Activated naive CD4-positive, alpha-beta T cell treated with Interleukin-2 at 50 U/mL for 16 hours (primary cell): ENCODE measurements at regions not wholly inside any gene's neighbourhood (a gene's known extent, or its start where the extent isn't known, plus 50 kb on each side); places are given as distances from the start of the nearest gene placed in this dataset.
"Not testable (repeated sequence)": the region's sequence is repeated elsewhere in the genome, so short reads cannot be mapped to it uniquely, and the experiment has no call there.

Experiments
- DNase-seq: peaks from one replicate; pipeline ENCODE4 v3.0.0-alpha.2; 2020

DNA sequence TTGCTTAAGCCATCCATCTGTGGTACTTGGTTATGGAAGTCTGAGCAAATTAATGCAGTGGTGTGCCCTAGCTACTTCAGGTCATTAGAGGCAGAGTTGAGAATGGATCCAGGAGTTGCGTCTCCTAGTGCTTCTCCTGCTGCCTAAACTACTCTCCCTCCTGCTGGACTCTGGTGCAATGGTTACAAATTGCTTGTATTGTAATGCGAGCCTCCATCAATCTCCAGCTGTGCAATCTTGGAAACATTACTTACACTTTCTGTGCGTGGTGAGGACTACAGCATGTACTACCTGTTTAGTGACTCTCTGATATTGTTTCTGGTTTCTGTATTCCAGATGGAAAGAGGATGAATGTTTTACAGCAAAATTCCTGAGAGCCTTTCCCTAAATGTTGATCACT is 119.0 kb upstream of the CYRIA start:
- no peak for DNase-seq

DNA sequence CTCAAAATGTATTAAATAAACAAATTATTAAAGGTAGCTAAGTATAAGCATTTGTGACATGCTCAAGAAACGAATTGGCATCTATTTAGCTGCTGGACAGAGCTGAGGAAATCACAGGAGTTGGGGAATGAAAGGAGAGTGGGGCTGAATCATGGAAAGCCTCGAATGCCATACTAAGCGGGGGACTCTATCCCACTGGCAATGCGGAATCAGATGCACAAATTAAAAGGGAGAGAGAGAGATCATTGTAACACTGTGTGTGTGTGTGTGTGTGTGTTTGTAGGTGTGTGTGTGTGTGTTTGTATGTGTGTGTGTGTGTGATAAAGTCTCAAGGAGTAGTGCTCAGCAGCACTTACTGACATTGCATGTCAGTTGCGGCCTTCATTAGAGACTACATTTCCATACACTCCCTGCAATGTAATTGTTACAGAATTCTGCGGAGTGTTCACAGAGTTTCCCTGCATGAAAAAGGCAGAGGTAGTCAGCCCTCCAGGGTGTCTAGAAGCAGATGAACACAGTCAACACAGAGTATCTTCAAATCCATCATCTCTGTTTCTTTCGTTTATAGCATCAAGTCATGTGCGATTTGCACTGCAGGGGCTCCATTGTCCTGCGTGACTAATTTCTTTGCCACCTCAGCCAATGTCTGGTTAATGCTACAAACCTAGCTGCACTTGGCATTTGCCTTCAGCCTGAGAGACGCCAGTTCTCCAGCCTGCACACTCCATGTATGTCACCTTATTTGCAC is 111.7 kb upstream of the CYRIA start:
- no peak for DNase-seq

DNA sequence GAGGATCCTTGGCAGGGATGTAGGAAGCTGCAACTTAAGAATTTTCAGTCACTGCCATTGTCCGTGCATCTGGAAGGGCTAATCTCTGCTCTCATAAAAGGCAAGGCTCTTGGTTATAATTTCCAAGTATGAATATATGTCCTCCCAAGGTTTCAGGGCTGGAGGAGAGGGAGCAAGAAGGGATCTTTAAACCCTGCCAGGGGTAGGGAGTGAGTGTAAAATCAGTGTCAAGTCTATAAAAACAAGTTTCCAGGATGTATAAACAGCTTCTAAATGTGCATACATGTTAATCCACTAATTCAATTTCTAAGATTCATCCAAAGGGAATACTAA is 110.2 kb upstream of the CYRIA start:
- no peak for DNase-seq

DNA sequence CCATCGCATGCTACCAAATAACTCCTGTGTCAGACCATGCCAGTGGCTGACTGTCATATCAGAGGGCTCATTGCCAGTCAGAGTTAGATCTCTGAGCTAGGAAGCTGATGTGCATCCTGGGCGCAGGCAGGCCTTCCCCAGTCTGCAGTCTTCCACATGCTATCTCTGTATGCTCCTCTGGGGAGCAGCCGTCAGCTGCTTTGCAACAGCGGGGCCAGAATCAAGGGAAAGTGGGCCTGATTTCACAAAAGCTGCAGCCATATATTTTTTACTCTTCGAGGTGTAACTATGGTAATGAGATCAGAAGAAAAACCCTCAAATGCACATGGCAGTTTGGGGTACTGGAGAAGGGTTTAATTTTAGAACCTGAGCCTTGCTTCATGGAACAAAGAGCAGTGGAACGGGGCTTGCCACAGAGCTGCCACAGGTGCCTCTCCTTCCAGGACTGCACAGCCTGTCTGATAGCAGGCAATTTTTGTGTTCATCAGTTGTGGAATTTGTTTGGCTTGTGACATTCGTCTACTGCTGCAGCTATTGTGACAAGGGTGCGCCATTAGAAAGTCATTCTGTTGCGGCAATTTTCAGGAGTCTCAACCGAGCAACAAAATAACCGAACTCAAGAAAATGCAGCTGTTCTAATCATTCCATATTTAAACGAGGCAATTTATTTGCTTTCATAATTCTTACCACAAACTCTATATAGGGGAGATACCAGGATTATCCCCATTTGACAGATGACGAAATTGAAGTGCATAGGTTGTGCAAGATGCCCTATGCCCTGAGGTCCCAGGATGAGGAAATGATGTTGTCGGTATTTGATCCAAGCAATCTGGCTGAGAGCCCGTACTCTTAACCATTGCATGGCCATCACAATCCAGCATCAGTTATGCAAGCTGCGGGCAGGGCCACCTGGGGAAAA is 109.6 kb upstream of the CYRIA start:
- no peak for DNase-seq

- no peak for DNase-seq
Measured at GRCh38 chr2:16774091-16774490, 108.5 kb upstream of the CYRIA start.

DNA sequence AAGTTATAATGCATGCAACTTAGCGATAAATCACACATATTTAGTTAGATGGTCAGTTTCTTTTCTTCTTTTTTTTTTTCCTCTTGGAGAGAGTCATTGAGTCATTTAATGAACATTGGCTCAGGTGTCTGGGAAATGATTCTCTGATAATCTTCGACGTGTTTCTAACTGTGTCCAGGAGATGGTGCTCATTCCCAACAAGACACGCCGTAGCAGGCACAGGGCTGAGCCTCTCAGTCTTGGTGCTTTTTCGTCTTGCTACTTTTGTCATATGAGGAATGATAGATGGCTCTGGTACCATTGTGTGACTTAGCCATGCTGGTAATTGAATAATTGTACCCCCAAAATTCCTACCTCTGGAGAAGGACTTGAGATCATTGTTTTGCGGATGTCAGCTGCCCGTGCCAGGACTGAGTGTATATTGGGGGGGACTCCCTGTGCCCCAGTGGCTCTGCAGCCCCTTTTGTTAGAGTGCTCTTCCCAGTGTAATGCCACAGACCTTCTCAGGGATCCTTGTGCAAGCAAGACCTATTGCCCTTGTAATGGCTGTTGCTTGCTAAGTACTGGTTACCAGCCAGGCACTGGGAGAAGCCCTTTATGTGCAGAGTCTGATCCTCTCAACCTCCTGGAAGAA is 107.6 kb upstream of the CYRIA start:
- DNase-seq: no peak

DNA sequence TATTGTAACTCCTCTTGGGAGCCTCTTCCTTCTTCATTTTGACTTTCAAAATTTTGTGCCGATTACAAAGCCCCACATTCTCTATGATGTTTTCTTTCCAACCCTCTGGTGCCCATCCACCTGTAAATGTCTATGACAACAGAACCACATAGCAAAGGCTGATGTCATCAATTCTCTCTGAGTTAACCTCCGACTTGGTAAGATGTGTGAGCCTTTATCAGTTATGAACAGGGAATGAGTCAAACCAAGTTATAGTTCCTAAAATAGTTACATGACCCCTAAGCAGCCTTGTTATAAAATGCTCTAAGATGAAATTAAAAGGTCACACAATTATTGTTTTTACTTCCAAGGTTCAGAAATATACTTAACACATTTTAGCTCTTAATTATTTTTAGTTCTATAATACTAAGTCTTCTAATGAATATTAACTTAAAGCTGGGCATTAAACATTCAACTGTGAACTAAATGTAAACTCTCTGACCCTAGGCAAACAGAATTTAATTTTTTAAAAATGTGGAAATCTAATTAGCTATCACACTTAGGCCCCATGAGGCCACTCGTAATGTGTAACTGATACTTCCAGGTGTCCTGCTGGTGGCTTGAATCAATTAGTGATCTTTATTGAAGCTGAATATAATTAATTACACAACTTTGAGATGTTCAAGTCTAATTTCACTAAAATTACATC is 102.3 kb upstream of the CYRIA start:
- DNase-seq: no peak

DNA sequence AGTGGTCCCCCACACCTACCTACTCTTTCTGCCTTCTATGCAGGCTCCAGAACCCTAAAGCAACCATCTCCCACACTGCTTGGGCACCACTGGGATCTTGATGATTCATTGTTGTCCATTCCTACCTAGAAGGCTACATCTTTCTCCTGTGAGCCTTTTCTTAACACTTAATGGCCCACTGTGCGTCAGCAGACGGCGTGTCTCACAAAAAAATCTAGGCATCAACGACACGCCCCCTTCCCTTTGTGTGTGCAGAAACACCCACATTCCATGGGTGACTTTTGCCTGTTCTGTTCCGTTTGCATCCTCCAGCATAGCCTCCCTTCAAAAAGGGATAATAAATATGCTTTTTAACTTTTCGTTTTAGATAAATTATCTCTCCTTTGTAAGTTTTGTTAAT is 99.7 kb upstream of the CYRIA start:
- no peak for DNase-seq

- no peak for DNase-seq
Measured at GRCh38 chr2:16764487-16764886, 98.9 kb upstream of the CYRIA start.

DNA sequence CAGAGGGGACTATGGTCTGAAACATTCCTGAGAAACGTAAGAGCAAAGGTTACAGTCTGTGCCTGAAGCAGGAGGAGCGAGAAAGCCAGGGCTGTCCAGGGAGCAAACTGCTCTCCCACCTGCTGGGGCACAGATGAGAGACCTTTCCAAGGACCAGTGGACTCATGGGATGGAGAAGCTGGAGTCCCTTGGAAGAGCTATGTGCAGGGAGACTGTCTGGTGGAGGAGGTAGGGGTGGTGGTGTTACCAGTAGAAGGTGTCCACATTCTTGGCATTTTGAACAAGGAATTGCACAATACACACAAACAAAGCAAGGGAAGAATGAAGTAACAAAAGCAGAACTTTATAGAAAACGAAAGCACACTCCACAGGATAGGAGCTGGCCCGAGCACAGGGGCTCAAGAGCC is 97.9 kb upstream of the CYRIA start:
- no peak for DNase-seq

DNA sequence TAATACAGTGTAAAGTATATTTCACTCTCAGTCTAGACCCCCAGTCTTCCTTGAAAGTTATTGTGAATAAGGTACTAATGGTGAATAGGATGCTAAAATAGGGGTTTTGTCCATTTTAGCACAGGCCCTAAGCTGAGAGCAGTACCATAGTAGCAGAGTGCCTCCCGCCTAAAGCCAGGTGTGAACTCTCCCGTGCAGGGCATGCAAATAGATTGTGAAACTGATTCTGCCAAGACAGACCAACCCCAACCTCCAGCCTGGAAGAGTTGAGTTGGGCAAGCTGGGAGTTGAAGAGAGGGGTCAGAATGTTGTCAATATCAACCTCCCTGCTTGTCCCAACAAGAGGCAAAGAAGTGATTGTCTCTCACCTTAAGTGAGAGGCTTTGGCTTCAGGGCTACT is 97.4 kb upstream of the CYRIA start:
- DNase-seq: no peak

DNA sequence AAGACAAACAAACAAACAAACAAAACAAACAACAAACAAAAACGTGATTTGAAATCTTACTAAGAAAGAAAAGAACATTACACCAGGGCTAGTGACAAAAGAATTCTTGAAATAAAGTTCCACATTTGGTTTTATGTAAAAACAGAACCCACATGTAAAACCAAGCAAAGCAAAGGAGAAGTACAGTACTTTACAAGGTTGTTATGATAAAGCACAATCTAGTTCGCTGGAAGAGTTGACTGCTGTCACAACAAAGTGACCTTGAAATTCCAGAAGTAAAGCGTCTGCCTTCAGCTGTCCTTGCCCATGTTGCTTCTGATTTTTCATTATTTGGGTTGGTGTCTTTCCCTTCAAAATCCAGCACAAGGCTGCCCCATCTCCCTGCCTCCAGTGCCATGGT is 94.8 kb upstream of the CYRIA start:
- DNase-seq: no peak

DNA sequence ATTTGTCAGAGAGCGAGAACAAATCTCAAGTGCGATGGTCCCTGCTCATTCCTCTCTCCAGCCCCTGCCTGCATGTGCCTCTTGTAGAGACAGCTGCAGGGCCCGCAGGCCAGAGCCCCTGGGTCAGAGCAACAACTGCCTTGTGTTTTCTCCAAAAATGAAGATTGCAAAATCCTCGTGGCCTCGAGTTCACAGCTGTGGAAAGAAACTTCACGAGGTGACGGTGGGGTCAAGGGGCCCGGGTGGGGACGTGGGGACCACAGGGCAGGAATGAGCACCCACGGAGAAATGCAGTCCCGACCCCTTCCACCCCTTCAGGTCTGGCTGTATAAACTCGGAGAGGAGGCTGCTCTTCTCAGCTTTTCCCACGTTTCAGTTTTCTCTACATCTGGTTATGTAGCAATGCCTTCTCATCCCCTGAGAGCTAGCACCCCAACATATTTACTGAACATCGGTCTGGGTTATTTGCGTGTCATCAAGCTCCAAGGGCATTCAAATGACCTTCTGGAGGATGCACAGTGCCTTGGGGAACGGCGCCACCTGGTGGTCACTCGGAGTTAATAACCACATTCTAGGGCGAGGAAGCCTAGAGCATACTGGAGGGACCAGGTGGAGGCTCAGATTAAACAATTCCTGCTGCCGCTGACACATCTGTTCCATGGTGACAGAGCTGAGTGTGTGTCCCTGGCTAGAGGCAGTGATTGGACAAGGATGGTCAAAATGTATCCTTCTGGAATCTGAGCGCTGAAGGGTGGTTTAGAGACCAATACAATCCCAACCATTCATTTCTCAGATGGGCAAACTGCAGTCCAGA is 91.4 kb upstream of the CYRIA start:
- peak; percentile 42 for DNase-seq

DNA sequence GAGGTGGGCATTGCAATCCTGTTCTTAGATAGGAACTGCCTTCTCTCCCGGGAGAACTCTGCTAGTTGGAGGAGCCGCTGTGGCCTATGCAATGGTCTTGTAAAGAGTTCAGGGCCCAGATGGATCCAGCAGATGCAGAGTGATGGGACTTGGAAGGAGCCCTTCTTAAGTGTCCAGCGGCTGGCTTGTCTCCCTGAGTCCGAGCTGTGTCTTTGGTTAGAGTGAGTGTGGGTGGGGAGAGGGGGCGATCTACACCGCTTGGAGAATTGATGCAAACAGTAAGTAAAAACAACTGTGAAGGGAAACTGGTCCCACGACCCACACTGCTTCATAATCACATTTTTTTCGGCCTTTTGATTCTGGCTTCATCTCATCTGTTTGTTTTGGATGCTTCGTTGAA is 89.8 kb upstream of the CYRIA start:
- no peak for DNase-seq

- not testable (repeated sequence) for DNase-seq
Measured at GRCh38 chr2:16753025-16753424, 87.4 kb upstream of the CYRIA start.

DNA sequence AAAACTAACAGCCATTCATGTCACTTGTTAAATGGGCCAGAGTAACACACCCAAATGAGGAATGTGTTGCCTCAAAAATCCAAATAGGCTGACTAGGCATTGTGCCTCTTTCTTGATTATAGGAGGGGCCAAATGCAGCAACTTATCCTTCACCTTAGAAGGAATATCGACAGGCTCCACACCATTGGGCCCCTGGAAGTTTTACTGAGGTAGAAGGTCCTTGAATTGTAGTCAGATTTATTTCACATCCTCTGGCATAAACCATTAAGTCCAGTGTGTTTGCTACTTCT is 85.2 kb upstream of the CYRIA start:
- DNase-seq: not testable (repeated sequence)

DNA sequence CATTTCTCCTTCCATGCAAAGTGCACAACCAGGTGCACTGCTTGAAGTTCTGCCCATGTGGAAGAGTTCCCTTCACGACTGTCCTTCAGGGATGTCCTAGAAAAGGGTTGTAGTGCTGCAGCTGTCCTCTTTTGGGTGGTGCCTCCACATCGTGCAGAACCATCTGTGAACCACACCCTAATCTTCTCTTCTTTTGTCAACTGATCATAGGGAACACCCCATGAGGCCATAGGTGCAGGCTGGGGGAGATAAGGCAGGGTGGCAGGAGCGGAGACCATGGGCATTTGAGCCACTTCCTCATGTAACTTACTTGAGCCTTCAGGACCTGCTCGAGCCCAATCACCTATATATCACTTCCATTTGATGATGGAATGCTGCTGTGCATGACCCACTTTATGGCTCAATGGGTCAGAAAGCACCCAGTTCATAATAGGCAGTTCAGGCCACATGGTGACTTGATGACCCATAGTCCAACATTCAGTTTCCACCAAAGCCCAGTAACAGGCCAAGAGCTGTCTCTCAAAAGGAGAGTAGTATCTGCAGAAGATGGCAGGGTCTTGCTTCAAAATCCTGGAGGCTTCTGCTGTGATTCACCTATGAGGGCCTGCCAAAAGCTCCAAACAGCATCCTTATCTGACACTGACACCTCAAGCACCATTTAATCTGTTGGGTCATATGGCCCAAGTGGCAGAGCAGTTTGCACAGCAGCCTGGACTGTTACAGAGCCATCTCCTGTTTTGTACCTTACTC is 84.7 kb upstream of the CYRIA start:
- no peak for DNase-seq

DNA sequence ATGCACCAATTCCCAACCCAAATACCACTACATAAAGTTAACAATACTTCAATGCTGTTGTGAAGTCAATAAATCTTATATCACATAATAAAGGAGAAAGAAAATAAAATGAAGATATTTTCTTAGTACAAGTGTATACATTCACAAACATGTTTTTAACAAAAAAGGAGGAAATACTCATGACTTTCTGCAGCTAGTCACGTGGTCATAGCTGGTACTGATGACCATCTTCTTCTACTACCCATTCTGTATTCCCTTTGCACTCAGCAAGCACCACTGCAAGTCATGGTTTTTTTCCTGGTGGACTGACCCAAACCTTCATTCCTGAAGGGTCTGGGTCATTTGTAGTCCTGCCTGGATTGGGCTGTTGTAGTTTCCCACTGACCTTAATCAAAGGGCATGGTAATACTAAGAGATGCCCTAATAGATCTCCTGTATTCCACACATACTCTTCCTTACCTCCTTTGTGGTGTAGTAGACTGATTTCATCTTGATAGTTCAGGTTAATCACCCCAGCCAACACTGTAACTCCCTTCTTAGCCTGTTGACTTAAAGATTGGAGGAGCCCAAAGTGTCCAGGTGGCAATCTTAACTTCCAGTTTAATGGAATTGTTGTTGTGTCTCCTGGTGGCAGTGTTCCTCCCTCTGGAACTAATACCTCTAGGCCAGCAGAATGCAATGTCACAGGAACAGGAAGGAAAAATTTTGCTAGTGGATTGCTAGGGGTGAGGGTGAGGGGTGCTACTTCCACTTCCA is 83.1 kb upstream of the CYRIA start:
- DNase-seq: not testable (repeated sequence)

DNA sequence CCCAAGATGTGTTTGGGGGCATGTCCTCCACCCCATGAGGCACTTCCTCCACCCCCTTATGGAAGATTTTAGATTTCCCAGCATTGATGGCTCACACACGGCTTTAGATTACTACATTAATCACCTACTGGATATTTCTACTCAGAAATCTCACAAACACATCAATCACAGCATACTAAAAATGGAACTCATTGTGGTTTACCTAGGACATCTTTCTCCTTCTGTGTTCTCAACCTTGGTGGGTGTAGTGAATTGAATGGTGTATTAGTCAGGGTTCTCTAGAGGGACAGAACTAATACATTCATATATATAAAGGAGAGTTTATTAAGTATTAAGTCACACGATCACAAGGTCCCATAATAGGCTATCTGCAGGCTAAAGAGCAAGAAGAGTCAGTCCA is 82.1 kb upstream of the CYRIA start:
- DNase-seq: no peak

DNA sequence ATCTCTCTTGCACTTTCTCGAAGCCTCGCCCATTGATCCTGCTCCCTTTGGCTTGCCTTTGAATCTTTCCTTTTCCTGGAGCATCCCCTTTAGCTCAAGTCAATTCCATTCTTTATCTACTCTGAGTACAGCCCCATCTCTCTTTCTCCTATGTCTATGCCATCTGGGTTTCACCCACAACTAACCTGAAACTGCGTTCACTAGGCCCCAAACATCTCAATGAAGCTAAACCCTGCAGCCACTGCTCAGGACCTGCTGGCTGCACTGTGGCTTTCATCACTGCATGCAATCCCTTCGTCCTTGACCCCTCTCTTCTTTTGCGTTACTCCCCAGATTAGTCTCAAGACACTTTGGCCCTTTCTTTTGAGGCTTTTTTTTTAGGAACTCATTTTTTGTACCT is 81.6 kb upstream of the CYRIA start:
- no peak for DNase-seq

DNA sequence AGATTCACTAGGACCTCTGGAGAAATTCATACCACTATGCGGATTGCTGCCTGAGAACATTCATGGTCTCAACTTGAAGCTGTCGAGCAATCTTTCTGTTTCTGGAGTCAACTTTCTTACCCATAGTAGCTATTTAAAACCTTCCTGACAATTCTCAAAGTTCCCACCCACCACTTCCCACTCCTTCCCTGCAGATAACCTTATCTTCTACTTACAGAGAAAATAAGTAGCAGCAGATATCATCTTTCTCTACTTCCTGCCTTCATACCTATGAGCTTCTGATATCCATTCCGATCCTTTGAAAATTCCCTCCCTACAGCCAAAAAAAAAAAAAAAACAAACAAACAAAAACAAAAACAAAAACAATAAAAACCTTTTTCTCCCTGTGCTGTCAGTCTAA is 81.2 kb upstream of the CYRIA start:
- DNase-seq: no peak
